Liver (tissue), 8 donors: ENCODE measurements at regions not wholly inside any gene's neighbourhood (a gene's known extent, or its start where the extent isn't known, plus 50 kb on each side); places are given as distances from the start of the nearest gene placed in this dataset.
A peak's percentile ranks its signal among the peaks of the same experiment; 100 is the strongest.

Source experiments
- DNase-seq: peaks from one replicate; pipeline ENCODE4 v3.0.0-alpha.2; 2017; ENCODE audit warnings: low spot score
- H3K27ac ChIP-seq, 2 donors: one replicate each; pipeline ENCODE4 v1.7.0; 2013; ENCODE audit warnings: inconsistent platforms in 2 of 2, low read length in 2 of 2, control low read depth in 1 of 2, low read depth in 1 of 2, mild to moderate bottlenecking in 1 of 2
- H3K27me3 ChIP-seq, 4 donors: one replicate each; pipeline versions ENCODE4 v1.6.1 to v1.7.0; 2013; ENCODE audit warnings: low read length in 3 of 4, inconsistent platforms in 1 of 4, mild to moderate bottlenecking in 1 of 4, moderate library complexity in 1 of 4; ENCODE audit not compliant: control insufficient read depth in 4 of 4, insufficient read depth in 4 of 4
- H3K36me3 ChIP-seq, 4 donors: one replicate each; pipeline versions ENCODE4 v1.6.1 to v1.7.0; 2013; ENCODE audit warnings: low read length in 3 of 4, mild to moderate bottlenecking in 3 of 4, low read depth in 1 of 4, moderate library complexity in 1 of 4; ENCODE audit not compliant: control insufficient read depth in 4 of 4, insufficient read depth in 3 of 4
- H3K4me1 ChIP-seq, 4 donors: one replicate each; pipeline versions ENCODE4 v1.6.1 to v1.7.0; 2013; ENCODE audit warnings: low read length in 3 of 4, mild to moderate bottlenecking in 3 of 4, moderate library complexity in 1 of 4; ENCODE audit not compliant: control insufficient read depth in 4 of 4, insufficient read depth in 4 of 4
- H3K4me3 ChIP-seq, 3 donors: one replicate each; pipeline versions ENCODE4 v1.6.1 to v1.7.0; 2013; ENCODE audit warnings: low read length in 3 of 3, control low read depth in 1 of 3, low read depth in 1 of 3, mild to moderate bottlenecking in 1 of 3
- H3K9ac ChIP-seq, 2 donors: one replicate each; pipeline ENCODE4 v1.7.0; 2013; ENCODE audit warnings: low read length in 2 of 2, mild to moderate bottlenecking in 2 of 2, moderate library complexity in 2 of 2, control low read depth in 1 of 2, low read depth in 1 of 2
- H3K9me3 ChIP-seq, 4 donors: one replicate each; pipeline versions ENCODE4 v1.6.1 to v1.7.0; 2013; ENCODE audit warnings: low read length in 3 of 4; ENCODE audit not compliant: control insufficient read depth in 4 of 4
- ATF3 ChIP-seq: IDR thresholded peaks from 2 replicates; pipeline ENCODE4 v1.6.1; 2016; ENCODE audit warnings: antibody characterized with exemption
- CTCF ChIP-seq: fragments of 150-350 bp; IDR thresholded peaks from 2 replicates; pipeline ENCODE4 v1.5.1; 2017; ENCODE audit warnings: improper control_type of control experiment, low read depth, low read length; ENCODE audit not compliant: missing input control
- EGR1 ChIP-seq, 2 donors: IDR thresholded peaks; 2 replicates each; pipeline ENCODE4 v1.6.1; 2016 to 2018; ENCODE audit warnings: antibody characterized with exemption in 2 of 2, low read depth in 2 of 2
- GABPA ChIP-seq, 2 donors: IDR thresholded peaks in 1 of 2; conservative IDR thresholded peaks in 1 of 2; 2 replicates each; pipeline ENCODE4 v1.6.1; 2016; ENCODE audit warnings: antibody characterized with exemption in 2 of 2, mild to moderate bottlenecking in 1 of 2, moderate library complexity in 1 of 2
- HNF4A ChIP-seq, 2 donors: conservative IDR thresholded peaks; 2 replicates each; pipeline ENCODE4 v1.6.1; 2016; ENCODE audit warnings: antibody characterized with exemption in 2 of 2, mild to moderate bottlenecking in 2 of 2
- HNF4G ChIP-seq: IDR thresholded peaks from 2 replicates; pipeline ENCODE4 v1.6.1; 2016; ENCODE audit warnings: antibody characterized with exemption
- NR2F2 ChIP-seq: IDR thresholded peaks from 2 replicates; pipeline ENCODE4 v1.6.1; 2016; ENCODE audit warnings: antibody characterized with exemption
- RAD21 ChIP-seq, 2 donors: IDR thresholded peaks; 2 replicates each; pipeline ENCODE4 v1.6.1; 2016; ENCODE audit warnings: antibody characterized with exemption in 2 of 2, mild to moderate bottlenecking in 2 of 2
- SP1 ChIP-seq: IDR thresholded peaks from 2 replicates; pipeline ENCODE4 v1.6.1; 2018; ENCODE audit warnings: antibody characterized with exemption, mild to moderate bottlenecking
- TAF1 ChIP-seq: conservative IDR thresholded peaks from 2 replicates; pipeline ENCODE4 v1.6.1; 2016; ENCODE audit warnings: antibody characterized with exemption, mild to moderate bottlenecking
- YY1 ChIP-seq: IDR thresholded peaks from 2 replicates; pipeline ENCODE4 v1.6.1; 2016; ENCODE audit warnings: antibody characterized with exemption, mild to moderate bottlenecking
- ZBTB33 ChIP-seq: IDR thresholded peaks from 2 replicates; pipeline ENCODE4 v1.6.1; 2016; ENCODE audit warnings: antibody characterized with exemption
- WGBS: extraction: QIAGEN DNeasy Blood & Tissue Kit; methylation state at CpG from one replicate; pipeline ENCODE4 v1.1.7; 2013; 5-methylcytosine and 5-hydroxymethylcytosine counted together
- donor health status: healthy.
- donor health status: healthy.
- donor health status: healthy.
- donor health status: healthy.
- donor health status: healthy.

GRCh38 chr17:68195667-68196393, 52.0 kb upstream of the AMZ2 start:
- no peak overlapping the region for H3K9ac ChIP-seq
- WGBS: 14% methylated on average over 27 of the region's 27 CpGs
- peaks cover 3 to 20% (median 11%) of the 10 kb centered on the region in 4 donors for H3K27me3 ChIP-seq
- no peak for DNase-seq
- no peaks in the 10 kb centered on the region for H3K9me3 ChIP-seq
- peaks cover 23 to 41% (median 34%) of the 10 kb centered on the region in 4 donors for H3K4me1 ChIP-seq
- H3K36me3 ChIP-seq: no peaks in the 10 kb centered on the region
- TF ChIP-seq CTCF: no peak
- TF ChIP-seq SP1: no peak
- no peak for TF ChIP-seq TAF1
- TF ChIP-seq GABPA (IDR thresholded peaks at IDR 0.05 in 1 of 2, conservative IDR thresholded peaks at IDR 0.05 in 1 of 2): no peak
- no peak for TF ChIP-seq NR2F2
- TF ChIP-seq RAD21 (IDR thresholded peaks at IDR 0.05): no peak
- no peak for TF ChIP-seq YY1
- no peak for TF ChIP-seq HNF4G
- no peak for TF ChIP-seq EGR1 (IDR thresholded peaks at IDR 0.05; ENCODE audit: low read depth in 2 of 2)
- peak overlapping the region in 1 of 3 donors; percentile 28 for H3K4me3 ChIP-seq
- no peak overlapping the region for H3K27ac ChIP-seq

- no peaks in the 10 kb centered on the region for H3K9me3 ChIP-seq
- H3K9ac ChIP-seq: no peak overlapping the region
- no peak overlapping the region for H3K27ac ChIP-seq
- peaks cover 3 to 20% (median 11%) of the 10 kb centered on the region in 4 donors for H3K27me3 ChIP-seq
- H3K4me3 ChIP-seq: peak overlapping the region in 1 of 3 donors; percentile 28
- H3K4me1 ChIP-seq: peaks cover 23 to 44% (median 34%) of the 10 kb centered on the region in 4 donors
- no peak for DNase-seq
- WGBS: 2% methylated on average over 63 of the region's 63 CpGs
- H3K36me3 ChIP-seq: no peaks in the 10 kb centered on the region
- TF ChIP-seq RAD21 (IDR thresholded peaks at IDR 0.05): no peak
- TF ChIP-seq EGR1 (IDR thresholded peaks at IDR 0.05; ENCODE audit: low read depth in 2 of 2): no peak
- no peak for TF ChIP-seq ATF3
- no peak for TF ChIP-seq YY1
- no peak for TF ChIP-seq ZBTB33
- no peak for TF ChIP-seq HNF4A (conservative IDR thresholded peaks at IDR 0.05)
- no peak for TF ChIP-seq TAF1
These were observed 51.3 kb upstream of the AMZ2 start for GRCh38 chr17:68196394-68197090.
